MCF 10A (cell line): ENCODE measurements at regions not wholly inside any gene's neighbourhood (a gene's known extent, or its start where the extent isn't known, plus 50 kb on each side); places are given as distances from the start of the nearest gene placed in this dataset.
A peak's percentile ranks its signal among the peaks of the same experiment; 100 is the strongest.

Experiments used
- BruUV-seq: library from RNA; stranded (reverse); fragments of 400-500 nt; replicated peaks from 2 replicates; lab custom pipeline; 2021; lab: Mats Ljungman, UMichigan
- CTCF ChIA-PET: fragments of 300-600 bp; sonication (Branson Sonifier 250); formaldehyde crosslinking; extraction: SDS; loops from one replicate; lab custom pipeline; 2021; ENCODE audit warnings: antibody characterized with exemption, inconsistent platforms; lab: Yijun Ruan, JAX
- POLR2A ChIA-PET: fragments of 300-600, 350-650 bp; sonication (Branson Sonifier 250); formaldehyde crosslinking; extraction: SDS; loops from one replicate; lab custom pipeline; 2020; ENCODE audit warnings: antibody characterized with exemption, inconsistent platforms; lab: Yijun Ruan, JAX
- DNase-seq: peaks from one replicate; pipeline ENCODE4 v3.0.0-alpha.2; 2018; ENCODE audit not compliant: unreplicated experiment
- H3K27ac Mint-ChIP-seq: one replicate; pipeline ENCODE4 v1.8.0; 2022; ENCODE audit warnings: mild to moderate bottlenecking, low read depth, mixed read lengths; ENCODE audit not compliant: unreplicated experiment
- H3K27me3 Mint-ChIP-seq: one replicate; pipeline ENCODE4 v1.8.0; 2022; ENCODE audit warnings: mixed read lengths; ENCODE audit not compliant: insufficient read depth, unreplicated experiment
- H3K36me3 Mint-ChIP-seq: one replicate; pipeline ENCODE4 v1.8.0; 2022; ENCODE audit warnings: mild to moderate bottlenecking, moderate library complexity, mixed read lengths; ENCODE audit not compliant: insufficient read depth, unreplicated experiment
- H3K4me1 Mint-ChIP-seq: one replicate; pipeline ENCODE4 v1.8.0; 2022; ENCODE audit warnings: mixed read lengths; ENCODE audit not compliant: insufficient read depth, unreplicated experiment
- H3K4me3 Mint-ChIP-seq: one replicate; pipeline ENCODE4 v1.8.0; 2022; ENCODE audit warnings: mild to moderate bottlenecking, moderate library complexity, mixed read lengths; ENCODE audit not compliant: unreplicated experiment
- H3K9me3 Mint-ChIP-seq: one replicate; pipeline ENCODE4 v1.8.0; 2022; ENCODE audit warnings: mixed read lengths; ENCODE audit not compliant: unreplicated experiment
- CTCF ChIP-seq: fragments of 200-600 bp; IDR thresholded peaks from one replicate; pipeline ENCODE4 v1.8.0; 2022; ENCODE audit warnings: antibody characterized with exemption, mild to moderate bottlenecking; ENCODE audit not compliant: unreplicated experiment
- intact Hi-C: fragments of 100-400 bp; cut with micrococcal nuclease; formaldehyde crosslinking; loops from 2 replicates; pipeline ENCODE4 v1.14.1; 2022

- Mint-ChIP-seq H3K27me3 (no peaks in the 10 kb centered on the region), H3K36me3 (no peaks in the 10 kb centered on the region), H3K4me1 (peaks cover 10% of the 10 kb centered on the region), H3K27ac (peak overlapping the region; percentile 1), H3K9me3 (no peaks in the 10 kb centered on the region), H3K4me3 (no peak overlapping the region)
- ChIA-PET POLR2A (interaction anchor here (0.5 to 1.7 kb wide), 6 partner anchors 9 to 884 kb away, joined by 3 to 8 read pairs (median 4); partner anchors contain the start of gene CPEB2), CTCF (no interaction called here)
- no TSS peak for BruUV-seq
- no peak for DNase-seq
- TF ChIP-seq CTCF = no peak
- intact Hi-C loops = loop anchor here (5.0 kb wide), 1 partner anchor 85 kb away; the partner anchor contains the start of gene CPEB2
These were observed 85.0 kb upstream of the CPEB2 start for GRCh38 chr4:14917298-14917633.

- no peaks in the 10 kb centered on the region for H3K9me3 Mint-ChIP-seq
- no peak for TF ChIP-seq CTCF
- CTCF ChIA-PET = interaction anchor here (0.7 kb wide), 1 partner anchor 16 kb away, joined by 3 read pairs; no protein-coding TSS in a partner anchor
- no peaks in the 10 kb centered on the region for H3K36me3 Mint-ChIP-seq
- BruUV-seq = no TSS peak
- intact Hi-C loops = loop anchor here (5.0 kb wide), 1 partner anchor 84 kb away; the partner anchor contains the start of gene CPEB2
- DNase-seq = no peak
- H3K27me3 Mint-ChIP-seq = no peaks in the 10 kb centered on the region
- H3K4me1 Mint-ChIP-seq = peaks cover 10% of the 10 kb centered on the region
- POLR2A ChIA-PET = interaction anchor here (1.1 to 1.6 kb wide), 3 partner anchors 30 to 85 kb away, joined by 3 to 7 read pairs (median 4); partner anchors contain the start of gene CPEB2
- no peak overlapping the region for H3K27ac Mint-ChIP-seq
- no peak overlapping the region for H3K4me3 Mint-ChIP-seq
These were observed 83.9 kb upstream of the CPEB2 start for GRCh38 chr4:14918336-14918735.

- Mint-ChIP-seq H3K27ac (no peak overlapping the region), H3K4me1 (peaks cover 10% of the 10 kb centered on the region), H3K27me3 (no peaks in the 10 kb centered on the region), H3K9me3 (no peaks in the 10 kb centered on the region), H3K4me3 (no peak overlapping the region), H3K36me3 (no peaks in the 10 kb centered on the region)
- no peak for DNase-seq
- intact Hi-C loops = loop anchor here (5.0 kb wide), 1 partner anchor 83 kb away; the partner anchor contains the start of gene CPEB2
- ChIA-PET POLR2A (interaction anchor here (0.8 kb wide), 1 partner anchor 66 kb away, joined by 3 read pairs; no protein-coding TSS in a partner anchor), CTCF (interaction anchor here (0.6 kb wide), 1 partner anchor 608 kb away, joined by 3 read pairs; no protein-coding TSS in a partner anchor)
- no peak for TF ChIP-seq CTCF
- no TSS peak for BruUV-seq
These were observed 82.5 kb upstream of the CPEB2 start for GRCh38 chr4:14919785-14920184.

- CTCF ChIA-PET = interaction anchor here (0.6 kb wide), 1 partner anchor 608 kb away, joined by 3 read pairs; no protein-coding TSS in a partner anchor
- no TSS peak for BruUV-seq
- H3K27me3 Mint-ChIP-seq = no peaks in the 10 kb centered on the region
These were observed 82.0 kb upstream of the CPEB2 start for GRCh38 chr4:14920237-14920636.

More at GRCh38 chr4:14920237-14920636, 82.0 kb upstream of the CPEB2 start:
- Mint-ChIP-seq H3K27ac (no peak overlapping the region), H3K4me3 (no peak overlapping the region), H3K36me3 (no peaks in the 10 kb centered on the region), H3K9me3 (no peaks in the 10 kb centered on the region), H3K4me1 (peaks cover 10% of the 10 kb centered on the region)
- POLR2A ChIA-PET = interaction anchor here (0.8 kb wide), 1 partner anchor 66 kb away, joined by 3 read pairs; no protein-coding TSS in a partner anchor
- TF ChIP-seq CTCF = no peak
- intact Hi-C loops = no loop called here
- no peak for DNase-seq
